HG02571 (cell line): ENCODE measurements at regions not wholly inside any gene's neighbourhood (a gene's known extent, or its start where the extent isn't known, plus 50 kb on each side); places are given as distances from the start of the nearest gene placed in this dataset.
"Not testable (repeated sequence)": the region's sequence is repeated elsewhere in the genome, so short reads cannot be mapped to it uniquely, and the experiment has no call there.

ENCODE experiments used
- ATAC-seq: cut with Tn5 transposase; IDR thresholded peaks from one replicate; pipeline ENCODE4 v1.9.1; 2021; ENCODE audit warnings: mild to moderate bottlenecking, moderate library complexity; ENCODE audit not compliant: unreplicated experiment

GRCh38 chr1:104288322-104288721 is 538.6 kb downstream of the AMY1C start:
- ATAC-seq, result not testable (repeated sequence)

DNA sequence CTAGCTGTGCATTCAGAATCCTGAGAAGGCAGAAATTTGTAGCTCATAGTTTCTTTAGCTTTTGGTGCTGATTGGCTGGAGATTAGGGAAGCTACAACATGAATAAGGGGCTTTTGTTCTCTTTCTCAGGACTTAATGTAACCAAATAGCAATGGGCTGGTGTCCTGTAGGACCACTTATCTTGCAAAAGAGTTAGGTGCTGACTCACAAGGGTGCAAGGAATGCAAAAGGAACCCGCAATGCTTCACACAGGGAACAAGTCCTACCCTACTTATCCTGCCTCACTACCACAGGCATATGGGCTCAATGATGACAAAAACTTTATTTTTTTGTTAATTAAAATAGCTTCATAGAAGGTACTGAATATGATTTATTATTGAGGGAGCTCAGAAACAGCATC is 541.5 kb downstream of the AMY1C start:
- no peak for ATAC-seq

DNA sequence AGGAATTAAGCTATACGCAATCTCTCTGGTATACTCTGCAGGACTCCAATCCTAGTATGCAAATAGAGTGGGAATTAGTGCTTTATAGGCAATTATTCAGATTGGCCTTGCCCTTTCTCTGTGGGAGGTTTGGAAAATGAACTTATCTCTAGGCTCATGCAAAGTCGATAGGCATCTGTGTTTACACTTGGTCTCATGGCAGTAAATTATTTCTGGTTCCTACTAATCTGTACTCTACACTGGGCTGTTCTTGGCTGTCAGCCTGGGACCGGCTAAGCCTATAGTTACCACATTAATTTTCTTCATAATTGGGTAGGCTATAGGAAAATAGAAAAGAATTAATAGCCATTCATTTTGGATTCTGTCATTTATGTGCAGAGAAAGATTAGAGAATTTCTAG is 544.6 kb downstream of the AMY1C start:
- ATAC-seq, result no peak

- no peak for ATAC-seq
Measured at GRCh38 chr1:104295511-104295910, 545.8 kb downstream of the AMY1C start.

DNA sequence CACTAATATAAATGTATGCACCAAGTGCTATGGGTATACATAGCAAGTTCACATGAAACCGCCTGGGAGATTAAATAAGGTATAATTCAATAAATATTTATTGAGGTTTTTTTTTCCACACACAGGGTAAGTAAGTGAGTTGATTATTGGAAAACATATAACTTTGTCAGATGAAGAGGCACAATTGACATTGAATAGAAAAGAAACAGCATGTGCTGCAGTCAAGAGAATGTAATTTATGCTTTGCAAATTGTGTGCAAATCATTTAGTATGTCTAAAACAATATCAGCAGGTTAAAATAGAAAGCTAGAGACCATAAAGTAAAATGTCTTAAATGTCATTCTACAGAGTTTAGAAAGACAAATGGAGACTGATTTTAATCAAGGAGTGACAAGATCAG is 560.0 kb downstream of the AMY1C start:
- no peak for ATAC-seq

GRCh38 chr1:104315823-104316222 is 566.1 kb downstream of the AMY1C start:
- no peak for ATAC-seq

GRCh38 chr1:104322131-104322530 is 572.4 kb downstream of the AMY1C start:
- ATAC-seq, result no peak

GRCh38 chr1:104329278-104329677 is 579.6 kb downstream of the AMY1C start:
- no peak for ATAC-seq

GRCh38 chr1:104331763-104332162 is 582.1 kb downstream of the AMY1C start:
- no peak for ATAC-seq

- ATAC-seq, result not testable (repeated sequence)
Measured at GRCh38 chr1:104337927-104338326, 588.2 kb downstream of the AMY1C start.

- no peak for ATAC-seq
Measured at GRCh38 chr1:104341944-104342343, 592.2 kb downstream of the AMY1C start.

GRCh38 chr1:104348277-104348676 is 598.6 kb downstream of the AMY1C start:
- ATAC-seq, result no peak

DNA sequence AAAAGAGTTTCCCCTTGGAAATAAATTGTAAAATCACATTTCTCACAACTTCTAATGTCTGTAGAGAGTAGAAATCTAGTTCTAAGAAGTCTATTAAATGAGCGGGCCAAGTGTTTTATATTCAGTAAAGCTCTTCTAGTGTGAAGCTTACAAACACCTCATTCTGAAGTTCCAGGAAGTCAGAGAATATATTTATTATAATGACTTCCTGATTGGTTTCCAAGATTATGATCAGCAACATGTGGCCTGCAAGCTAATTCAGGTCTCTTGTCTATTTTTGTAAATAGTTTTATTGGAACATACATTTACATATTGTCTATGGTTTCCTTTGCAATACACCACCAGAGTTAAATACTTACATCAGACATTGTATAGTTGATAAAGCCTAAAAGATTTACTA is 603.9 kb downstream of the AMY1C start:
- no peak for ATAC-seq

DNA sequence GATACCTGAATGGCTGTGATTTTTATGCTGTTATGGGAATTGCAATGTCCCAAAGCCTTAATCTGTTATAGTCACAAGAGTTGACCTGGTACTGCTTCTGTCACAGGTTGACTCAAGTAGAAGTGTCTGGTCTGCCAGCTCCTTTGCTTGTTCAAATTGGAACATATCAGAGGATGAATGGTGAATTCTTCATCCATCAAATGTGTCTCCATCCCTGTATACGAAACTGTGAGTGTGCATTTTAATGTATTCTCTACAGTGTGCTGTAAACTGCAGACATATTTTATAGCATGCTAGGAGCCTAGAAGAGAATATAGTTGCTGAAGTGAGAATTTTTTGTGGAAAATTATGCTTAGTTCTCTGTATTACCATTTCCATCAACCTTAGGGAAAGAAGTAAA is 608.4 kb downstream of the AMY1C start:
- ATAC-seq, result no peak

DNA sequence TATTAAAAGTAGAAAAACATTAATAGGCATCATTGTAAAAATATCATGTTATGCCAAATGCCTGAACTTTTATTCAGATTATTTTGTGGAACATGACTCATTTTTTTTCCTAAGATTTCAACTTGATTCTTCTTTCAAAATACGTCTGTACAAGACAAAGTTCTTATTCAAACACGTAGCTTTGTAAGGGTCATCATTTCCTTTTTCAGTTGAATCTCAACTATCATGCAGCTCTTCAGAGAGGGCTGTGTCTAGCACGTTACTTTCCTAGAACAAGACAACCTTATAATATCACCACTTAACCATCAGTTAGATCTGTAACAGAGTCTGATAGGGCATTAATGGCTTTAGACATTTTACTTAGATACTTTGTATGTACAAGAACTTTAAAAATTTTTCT is 608.9 kb downstream of the AMY1C start:
- no peak for ATAC-seq

DNA sequence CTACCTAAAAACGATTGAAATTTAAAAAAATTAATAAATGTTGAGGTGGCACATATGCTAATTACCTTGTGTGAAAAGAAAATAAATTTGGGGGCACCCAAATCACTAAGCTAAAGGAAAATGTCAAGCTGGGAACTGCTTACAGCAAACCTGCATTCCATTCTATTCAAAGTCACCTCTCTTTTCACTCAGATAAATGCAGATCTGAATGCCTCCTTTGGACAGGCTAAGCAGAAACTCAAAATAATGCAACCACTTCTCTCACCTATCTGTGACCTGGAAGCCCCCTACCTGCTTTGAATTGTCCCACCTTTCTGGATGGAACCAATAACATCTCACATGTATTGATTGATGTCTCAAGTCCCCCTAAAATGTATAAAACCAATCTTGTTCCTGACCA is 628.7 kb downstream of the AMY1C start:
- no peak for ATAC-seq

DNA sequence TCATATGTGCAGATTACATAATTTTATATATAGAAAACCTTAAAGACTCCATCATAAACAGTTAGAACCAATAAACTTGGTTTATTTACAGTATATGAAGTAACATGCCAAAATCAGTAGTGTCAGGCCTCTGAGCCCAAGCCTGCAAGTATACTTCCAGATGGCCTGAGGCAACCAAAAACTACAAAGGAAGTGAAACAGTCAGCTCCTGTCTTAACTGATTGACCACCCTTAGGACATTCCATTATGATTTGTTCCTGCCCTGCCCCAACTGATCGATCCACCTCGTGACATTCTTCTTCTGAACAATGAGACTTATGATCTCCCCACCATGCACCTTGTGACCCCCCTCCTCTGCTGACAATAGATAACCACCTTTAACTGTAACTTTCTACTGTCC is 630.3 kb downstream of the AMY1C start:
- ATAC-seq, result no peak

GRCh38 chr1:104387716-104388508 is 638.2 kb downstream of the AMY1C start:
- ATAC-seq, result no peak

- ATAC-seq, result no peak
Measured at GRCh38 chr1:104392552-104392951, 642.9 kb downstream of the AMY1C start.

- no peak for ATAC-seq
Measured at GRCh38 chr1:104402178-104402577, 652.5 kb downstream of the AMY1C start.

DNA sequence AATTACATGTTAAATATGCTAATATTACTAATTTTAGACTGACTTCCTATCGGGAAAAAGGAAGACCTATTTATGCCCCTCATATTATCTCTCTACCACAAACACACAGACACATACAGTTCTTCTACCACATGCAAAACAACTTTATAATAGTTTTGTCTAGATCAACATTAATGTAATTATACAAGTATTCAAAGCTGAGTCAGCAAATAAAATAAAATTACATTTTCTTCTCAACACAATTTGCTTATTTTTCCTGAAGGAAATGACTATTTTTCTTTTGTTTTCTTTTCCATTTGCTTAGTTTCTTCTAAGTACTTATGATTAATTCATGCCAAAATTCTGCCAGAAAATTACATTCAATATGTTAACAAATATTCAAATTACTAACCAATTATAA is 654.2 kb downstream of the AMY1C start:
- ATAC-seq, result no peak

- ATAC-seq, result no peak
Measured at GRCh38 chr1:104406728-104407127, 657.0 kb downstream of the AMY1C start.

GRCh38 chr1:104408268-104408667 is 658.6 kb downstream of the AMY1C start:
- no peak for ATAC-seq
